Fibroblast of skin of left quadriceps (primary cell): ENCODE measurements at regions not wholly inside any gene's neighbourhood (a gene's known extent, or its start where the extent isn't known, plus 50 kb on each side); places are given as distances from the start of the nearest gene placed in this dataset.

Source experiments
- DNase-seq, 2 experiments: peaks; one replicate each; pipeline ENCODE4 v3.0.0-alpha.2; 2013; ENCODE audit warnings: low read depth in 2 of 2

GRCh38 chr4:175436196-175436595 is 375.9 kb downstream of the GPM6A start:
- DNase-seq: no peak

- DNase-seq: no peak
Observed at GRCh38 chr4:175440786-175441185, 371.3 kb downstream of the GPM6A start.

- no peak for DNase-seq
Observed at GRCh38 chr4:175441256-175441655, 370.8 kb downstream of the GPM6A start.

GRCh38 chr4:175443547-175443946 is 368.5 kb downstream of the GPM6A start:
- no peak for DNase-seq

- DNase-seq: no peak
Observed at GRCh38 chr4:175444512-175444911, 367.6 kb downstream of the GPM6A start.

- DNase-seq: no peak
Observed at GRCh38 chr4:175447016-175447415, 365.0 kb downstream of the GPM6A start.

- DNase-seq: no peak
Observed at GRCh38 chr4:175450446-175450845, 361.6 kb downstream of the GPM6A start.

- DNase-seq: no peak
Observed at GRCh38 chr4:175451238-175451965, 360.7 kb downstream of the GPM6A start.

- no peak for DNase-seq
Observed at GRCh38 chr4:175453456-175453855, 358.6 kb downstream of the GPM6A start.

- no peak for DNase-seq
Observed at GRCh38 chr4:175456131-175456530, 355.9 kb downstream of the GPM6A start.

GRCh38 chr4:175457956-175458355 is 354.1 kb downstream of the GPM6A start:
- no peak for DNase-seq

GRCh38 chr4:175459571-175459970 is 352.5 kb downstream of the GPM6A start:
- no peak for DNase-seq

- DNase-seq: no peak
Observed at GRCh38 chr4:175460414-175460813, 351.6 kb downstream of the GPM6A start.

GRCh38 chr4:175469514-175469913 is 342.6 kb downstream of the GPM6A start:
- DNase-seq: no peak

GRCh38 chr4:175470131-175470530 is 341.9 kb downstream of the GPM6A start:
- DNase-seq: peak; percentile 27 to 37

GRCh38 chr4:175480404-175480803 is 331.7 kb downstream of the GPM6A start:
- no peak for DNase-seq

- DNase-seq: no peak
Observed at GRCh38 chr4:175499735-175500352, 312.2 kb downstream of the GPM6A start.

- DNase-seq: no peak
Observed at GRCh38 chr4:175504318-175504717, 307.7 kb downstream of the GPM6A start.

- DNase-seq: no peak
Observed at GRCh38 chr4:175509320-175509719, 302.7 kb downstream of the GPM6A start.

- DNase-seq: no peak
Observed at GRCh38 chr4:175511861-175512260, 300.2 kb downstream of the GPM6A start.

GRCh38 chr4:175514174-175514573 is 297.9 kb downstream of the GPM6A start:
- DNase-seq: no peak

- no peak for DNase-seq
Observed at GRCh38 chr4:175530655-175531054, 281.4 kb downstream of the GPM6A start.

GRCh38 chr4:175531405-175532091 is 280.5 kb downstream of the GPM6A start:
- peak; percentile 30 to 36 for DNase-seq
